Parathyroid adenoma (tissue), 2 donors: ENCODE measurements at regions not wholly inside any gene's neighbourhood (a gene's known extent, or its start where the extent isn't known, plus 50 kb on each side); places are given as distances from the start of the nearest gene placed in this dataset.

Source experiments
- H2AFZ ChIP-seq: fragments of 300-600 bp; sonication (generic); one replicate; pipeline ENCODE4 v1.7.0; 2017; ENCODE audit warnings: antibody characterized with exemption, mild to moderate bottlenecking
- H3K27ac ChIP-seq: fragments of 300-600 bp; sonication (generic); one replicate; pipeline ENCODE4 v1.7.0; 2017
- H3K27me3 ChIP-seq: fragments of 300-600 bp; sonication (generic); one replicate; pipeline ENCODE4 v1.7.0; 2017; ENCODE audit warnings: low read length; ENCODE audit not compliant: control insufficient read depth, insufficient read depth
- H3K36me3 ChIP-seq: fragments of 300-600 bp; sonication (generic); one replicate; pipeline ENCODE4 v1.7.0; 2017; ENCODE audit warnings: low read length; ENCODE audit not compliant: control insufficient read depth, insufficient read depth
- H3K4me1 ChIP-seq: fragments of 300-600 bp; sonication (generic); one replicate; pipeline ENCODE4 v1.7.0; 2017; ENCODE audit warnings: control low read depth
- H3K4me2 ChIP-seq: fragments of 300-600 bp; sonication (generic); one replicate; pipeline ENCODE4 v1.7.0; 2017; ENCODE audit warnings: low read length
- H3K4me3 ChIP-seq: fragments of 300-600 bp; sonication (generic); one replicate; pipeline ENCODE4 v1.7.0; 2017; ENCODE audit warnings: low read depth, low read length
- H3K79me2 ChIP-seq: fragments of 300-600 bp; sonication (generic); one replicate; pipeline ENCODE4 v1.7.0; 2017; ENCODE audit warnings: control low read depth
- H3K9ac ChIP-seq: fragments of 300-600 bp; sonication (generic); one replicate; pipeline ENCODE4 v1.7.0; 2017; ENCODE audit warnings: mild to moderate bottlenecking
- H3K9me3 ChIP-seq: fragments of 300-600 bp; sonication (generic); one replicate; pipeline ENCODE4 v1.7.0; 2017; ENCODE audit warnings: low read length; ENCODE audit not compliant: control insufficient read depth
- TF ChIP-seq, protein P1 (sequence below): fragments of 300-600 bp; sonication (generic); IDR thresholded peaks from one replicate; pipeline ENCODE4 v1.7.0; 2017; ENCODE audit warnings: antibody characterized with exemption, mild to moderate bottlenecking
- donor health status: primary hyperparathyroidism.

DNA sequence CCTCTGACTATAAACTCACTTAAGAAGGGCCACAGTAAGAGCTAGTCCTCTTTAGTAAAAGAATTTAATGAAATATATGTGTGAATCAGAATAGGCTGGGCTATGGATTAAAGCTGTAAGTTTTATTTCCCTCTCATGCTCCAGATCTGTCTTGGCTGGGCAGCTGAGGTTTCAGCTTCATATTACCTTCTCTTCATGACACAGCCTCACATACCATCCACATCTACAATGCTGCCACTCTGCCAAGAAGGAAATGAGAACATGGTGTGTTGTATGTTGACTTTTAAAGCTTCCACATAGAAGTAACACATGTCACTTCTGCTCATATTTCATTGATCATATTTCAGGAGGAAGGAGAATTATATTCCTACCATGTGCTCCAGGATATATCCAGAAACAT, 776.0 kb upstream of the ACO1 start:
- no peak overlapping the region for H2AFZ ChIP-seq
- H3K27ac ChIP-seq = no peak overlapping the region
- H3K4me2 ChIP-seq = no peak overlapping the region
- H3K79me2 ChIP-seq = no peaks in the 10 kb centered on the region
- no peaks in the 10 kb centered on the region for H3K27me3 ChIP-seq
- H3K9me3 ChIP-seq = no peaks in the 10 kb centered on the region
- no peak overlapping the region for H3K4me3 ChIP-seq
- no peak overlapping the region for H3K9ac ChIP-seq
- no peaks in the 10 kb centered on the region for H3K4me1 ChIP-seq
- no peaks in the 10 kb centered on the region for H3K36me3 ChIP-seq
- TF ChIP-seq, protein P1, sequence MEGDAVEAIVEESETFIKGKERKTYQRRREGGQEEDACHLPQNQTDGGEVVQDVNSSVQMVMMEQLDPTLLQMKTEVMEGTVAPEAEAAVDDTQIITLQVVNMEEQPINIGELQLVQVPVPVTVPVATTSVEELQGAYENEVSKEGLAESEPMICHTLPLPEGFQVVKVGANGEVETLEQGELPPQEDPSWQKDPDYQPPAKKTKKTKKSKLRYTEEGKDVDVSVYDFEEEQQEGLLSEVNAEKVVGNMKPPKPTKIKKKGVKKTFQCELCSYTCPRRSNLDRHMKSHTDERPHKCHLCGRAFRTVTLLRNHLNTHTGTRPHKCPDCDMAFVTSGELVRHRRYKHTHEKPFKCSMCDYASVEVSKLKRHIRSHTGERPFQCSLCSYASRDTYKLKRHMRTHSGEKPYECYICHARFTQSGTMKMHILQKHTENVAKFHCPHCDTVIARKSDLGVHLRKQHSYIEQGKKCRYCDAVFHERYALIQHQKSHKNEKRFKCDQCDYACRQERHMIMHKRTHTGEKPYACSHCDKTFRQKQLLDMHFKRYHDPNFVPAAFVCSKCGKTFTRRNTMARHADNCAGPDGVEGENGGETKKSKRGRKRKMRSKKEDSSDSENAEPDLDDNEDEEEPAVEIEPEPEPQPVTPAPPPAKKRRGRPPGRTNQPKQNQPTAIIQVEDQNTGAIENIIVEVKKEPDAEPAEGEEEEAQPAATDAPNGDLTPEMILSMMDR = no peak

- Histone ChIP-seq H3K4me1 (no peaks in the 10 kb centered on the region), H3K4me2 (no peak overlapping the region), H3K9me3 (no peaks in the 10 kb centered on the region)
Measured at GRCh38 chr9:31608881-31609280, 775.6 kb upstream of the ACO1 start.

DNA sequence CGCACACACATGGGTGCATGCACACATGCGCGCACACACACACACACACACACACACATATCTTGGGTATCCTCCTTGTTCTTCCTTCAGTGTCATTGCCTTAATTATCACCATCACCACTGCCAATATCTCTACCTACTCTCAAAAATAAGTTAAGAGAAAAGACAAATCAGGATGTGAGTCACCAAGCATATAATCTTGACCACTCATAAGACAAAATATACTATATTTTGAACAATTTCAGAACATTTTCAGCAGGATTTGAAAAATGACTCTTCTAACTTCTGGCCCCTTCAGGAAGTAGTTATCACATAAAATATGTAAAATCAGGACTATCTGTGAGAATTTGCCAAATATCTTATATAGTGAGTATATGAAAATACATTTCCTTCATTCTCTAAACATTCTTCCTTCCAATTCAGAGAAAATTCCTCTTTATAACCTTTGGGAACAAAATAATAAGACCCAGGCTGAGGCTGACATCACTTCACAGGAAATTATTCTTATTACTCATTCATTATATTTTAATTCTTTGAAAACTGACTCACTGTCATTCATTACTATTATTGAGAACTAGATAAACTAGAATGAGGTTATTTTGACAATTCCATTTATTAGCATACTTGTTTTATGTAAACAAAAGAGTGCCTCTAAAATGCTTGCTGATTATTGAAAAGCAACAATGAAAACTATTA, 772.0 kb upstream of the ACO1 start:
- Histone ChIP-seq H3K4me1 (no peaks in the 10 kb centered on the region), H3K4me3 (no peak overlapping the region), H2AFZ (no peak overlapping the region), H3K9ac (no peak overlapping the region), H3K4me2 (no peak overlapping the region), H3K9me3 (no peaks in the 10 kb centered on the region), H3K27ac (no peak overlapping the region), H3K27me3 (no peaks in the 10 kb centered on the region), H3K79me2 (no peaks in the 10 kb centered on the region), H3K36me3 (no peaks in the 10 kb centered on the region)
- TF ChIP-seq, protein P1 = no peak

More at GRCh38 chr9:31608881-31609280, 775.6 kb upstream of the ACO1 start:
- no peaks in the 10 kb centered on the region for H3K36me3 ChIP-seq
- H2AFZ ChIP-seq = no peak overlapping the region
- TF ChIP-seq, protein P1 = no peak
- no peak overlapping the region for H3K4me3 ChIP-seq
- H3K79me2 ChIP-seq = no peaks in the 10 kb centered on the region
- H3K9ac ChIP-seq = no peak overlapping the region
- no peak overlapping the region for H3K27ac ChIP-seq
- H3K27me3 ChIP-seq = no peaks in the 10 kb centered on the region

DNA sequence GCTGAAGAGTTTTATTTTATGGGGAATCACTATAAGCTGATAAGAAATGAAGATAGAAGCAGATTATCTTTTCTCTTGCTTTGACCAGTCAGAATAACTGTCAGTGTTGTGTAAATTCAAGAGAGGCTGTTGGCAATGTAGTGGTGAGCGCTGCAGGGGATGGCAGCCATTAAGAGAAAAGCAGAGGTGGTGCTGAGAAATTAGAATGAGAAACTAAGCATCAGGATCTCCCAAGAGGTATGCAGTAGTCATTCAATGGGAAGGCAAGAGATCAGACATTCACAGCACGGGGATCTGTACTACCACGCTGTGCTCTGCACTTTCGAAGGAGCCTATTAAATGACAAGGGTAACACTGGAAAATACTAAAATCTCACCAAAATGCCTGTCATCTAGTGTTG, 768.5 kb upstream of the ACO1 start:
- H3K9me3 ChIP-seq = no peaks in the 10 kb centered on the region
- H3K27me3 ChIP-seq = no peaks in the 10 kb centered on the region
- no peaks in the 10 kb centered on the region for H3K79me2 ChIP-seq
- H3K9ac ChIP-seq = no peak overlapping the region
- H3K27ac ChIP-seq = no peak overlapping the region
- no peak overlapping the region for H2AFZ ChIP-seq
- no peaks in the 10 kb centered on the region for H3K36me3 ChIP-seq
- no peaks in the 10 kb centered on the region for H3K4me1 ChIP-seq
- H3K4me3 ChIP-seq = no peak overlapping the region
- H3K4me2 ChIP-seq = no peak overlapping the region
- TF ChIP-seq, protein P1 = no peak

- H3K36me3 ChIP-seq = no peaks in the 10 kb centered on the region
- H3K79me2 ChIP-seq = no peaks in the 10 kb centered on the region
- H3K27me3 ChIP-seq = no peaks in the 10 kb centered on the region
- H3K27ac ChIP-seq = no peak overlapping the region
- no peaks in the 10 kb centered on the region for H3K9me3 ChIP-seq
- H3K4me3 ChIP-seq = no peak overlapping the region
- no peak overlapping the region for H3K4me2 ChIP-seq
- no peak overlapping the region for H3K9ac ChIP-seq
- no peak overlapping the region for H2AFZ ChIP-seq
- no peaks in the 10 kb centered on the region for H3K4me1 ChIP-seq
- TF ChIP-seq, protein P1 = no peak
Measured at GRCh38 chr9:31623511-31623910, 760.9 kb upstream of the ACO1 start.
